Thymus (tissue), 11 donors: ENCODE measurements at regions not wholly inside any gene's neighbourhood (a gene's known extent, or its start where the extent isn't known, plus 50 kb on each side); places are given as distances from the start of the nearest gene placed in this dataset.

Source experiments
- DNase-seq, 9 donors: peaks; one replicate each; pipeline ENCODE4 v3.0.0-alpha.2; 2013; ENCODE audit warnings: low spot score in 9 of 9, low read depth in 6 of 9, missing footprints in 1 of 9
- H3K27ac ChIP-seq, 2 donors: one replicate each; pipeline ENCODE4 v1.5.1; 2013; ENCODE audit warnings: control low read depth in 1 of 2, low read depth in 1 of 2, low read length in 1 of 2, mild to moderate bottlenecking in 1 of 2, moderate library complexity in 1 of 2
- H3K27me3 ChIP-seq, 2 donors: one replicate each; pipeline ENCODE4 v1.5.1; 2013; ENCODE audit warnings: low read length in 1 of 2; ENCODE audit not compliant: control insufficient read depth in 2 of 2, insufficient read depth in 1 of 2
- H3K36me3 ChIP-seq, 2 donors: one replicate each; pipeline ENCODE4 v1.5.1; 2013; ENCODE audit warnings: low read length in 1 of 2, mild to moderate bottlenecking in 1 of 2, moderate library complexity in 1 of 2; ENCODE audit not compliant: control insufficient read depth in 2 of 2, insufficient read depth in 2 of 2
- H3K4me1 ChIP-seq, 2 donors: one replicate each; pipeline ENCODE4 v1.5.1; 2013; ENCODE audit warnings: low read length in 2 of 2; ENCODE audit not compliant: control insufficient read depth in 2 of 2, insufficient read depth in 2 of 2
- H3K4me3 ChIP-seq, 2 donors: one replicate each; pipeline ENCODE4 v1.5.1; 2013; ENCODE audit warnings: low read length in 2 of 2, control low read depth in 1 of 2, mild to moderate bottlenecking in 1 of 2
- H3K9me3 ChIP-seq, 2 donors: one replicate each; pipeline ENCODE4 v1.5.1; 2013; ENCODE audit warnings: low read length in 1 of 2, mild to moderate bottlenecking in 1 of 2; ENCODE audit not compliant: control insufficient read depth in 2 of 2, insufficient read depth in 1 of 2
- WGBS: extraction: QIAGEN DNeasy Blood & Tissue Kit; methylation state at CpG from one replicate; pipeline ENCODE4 v1.1.7; 2013; 5-methylcytosine and 5-hydroxymethylcytosine counted together
- donor health status: healthy.

DNA sequence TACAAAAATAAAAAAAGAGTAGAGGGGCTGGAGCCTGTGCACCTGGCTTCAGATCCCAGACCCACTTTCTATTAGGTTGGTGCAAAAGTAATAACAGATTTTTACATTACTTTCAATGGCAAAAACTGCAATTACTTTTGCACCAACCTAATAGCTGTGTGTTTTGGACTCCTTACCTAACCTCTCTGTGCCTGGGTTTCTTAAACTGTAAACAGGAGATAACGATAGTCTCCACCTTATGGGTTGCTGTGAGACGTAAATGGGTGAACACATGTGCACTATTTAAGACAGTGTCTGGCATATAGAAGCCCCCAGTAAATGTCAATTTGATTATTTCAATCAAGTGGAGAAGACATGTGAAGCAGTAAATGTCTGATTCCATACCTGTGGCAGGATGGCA lies 89.7 kb downstream of the TFAP2C start:
- no peaks in the 10 kb centered on the region for H3K9me3 ChIP-seq
- no peak overlapping the region for H3K4me3 ChIP-seq
- no peak overlapping the region for H3K27ac ChIP-seq
- no peak for DNase-seq
- WGBS, result 95% methylated on average over 2 of the region's 2 CpGs
- no peaks in the 10 kb centered on the region for H3K36me3 ChIP-seq
- H3K4me1 ChIP-seq, result no peaks in the 10 kb centered on the region
- H3K27me3 ChIP-seq, result no peaks in the 10 kb centered on the region

DNA sequence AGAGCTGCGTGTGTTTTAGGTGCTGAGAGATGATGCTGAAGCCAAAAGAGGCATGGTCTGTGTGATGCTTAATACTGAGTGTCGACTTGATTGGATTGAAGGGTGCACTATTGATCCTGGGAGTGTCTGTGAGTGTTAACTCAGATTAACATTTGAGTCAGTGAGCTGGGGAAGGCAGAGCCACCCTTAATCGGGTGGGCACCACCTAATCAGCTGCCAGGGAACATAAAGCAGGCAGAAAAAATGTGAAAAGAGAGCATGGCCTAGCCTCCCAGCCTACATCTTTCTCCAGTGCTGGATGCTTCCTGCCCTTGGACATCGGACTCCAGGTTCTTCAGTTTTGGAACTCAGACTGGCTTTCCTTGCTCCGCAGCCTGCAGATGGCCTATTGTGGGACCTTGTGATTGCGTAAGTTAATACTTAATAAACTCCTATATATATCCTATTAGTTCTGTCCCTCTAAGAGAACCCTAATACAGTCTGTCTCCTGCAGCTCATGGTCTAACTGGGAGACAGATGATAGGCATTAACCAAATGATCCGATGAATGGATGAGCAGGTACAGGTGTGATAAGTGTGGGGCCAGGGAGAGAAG lies 91.6 kb downstream of the TFAP2C start:
- WGBS, result 95% methylated on average over 7 of the region's 7 CpGs
- no peak for DNase-seq
- Histone ChIP-seq H3K9me3 (no peaks in the 10 kb centered on the region), H3K4me3 (no peak overlapping the region), H3K36me3 (no peaks in the 10 kb centered on the region), H3K4me1 (no peaks in the 10 kb centered on the region), H3K27me3 (no peaks in the 10 kb centered on the region), H3K27ac (no peak overlapping the region)

DNA sequence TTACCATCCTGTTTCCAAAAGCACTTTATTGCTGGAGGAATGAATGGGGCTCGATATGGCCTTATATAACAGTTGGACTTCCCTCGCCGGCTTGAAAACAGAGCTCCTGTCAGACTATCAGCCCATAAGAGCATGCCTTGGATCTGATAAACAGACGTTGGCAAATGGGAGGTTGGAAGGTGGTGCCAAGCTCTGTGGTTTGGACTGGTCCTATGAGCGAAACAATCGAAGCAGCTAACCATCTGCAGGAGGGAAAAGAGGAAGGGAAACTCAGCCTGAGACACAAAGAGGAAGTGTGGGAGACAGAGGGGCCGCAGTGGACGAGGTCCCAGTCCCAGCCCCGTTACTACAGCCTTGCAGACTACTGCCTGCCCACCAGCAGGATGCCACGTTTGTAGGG lies 92.9 kb downstream of the TFAP2C start:
- DNase-seq, result no peak
- H3K9me3 ChIP-seq, result no peaks in the 10 kb centered on the region
- H3K4me3 ChIP-seq, result no peak overlapping the region
- H3K27ac ChIP-seq, result no peak overlapping the region
- no peaks in the 10 kb centered on the region for H3K4me1 ChIP-seq
- 5% methylated on average over 10 of the region's 10 CpGs for WGBS
- H3K36me3 ChIP-seq, result no peaks in the 10 kb centered on the region
- no peaks in the 10 kb centered on the region for H3K27me3 ChIP-seq

DNA sequence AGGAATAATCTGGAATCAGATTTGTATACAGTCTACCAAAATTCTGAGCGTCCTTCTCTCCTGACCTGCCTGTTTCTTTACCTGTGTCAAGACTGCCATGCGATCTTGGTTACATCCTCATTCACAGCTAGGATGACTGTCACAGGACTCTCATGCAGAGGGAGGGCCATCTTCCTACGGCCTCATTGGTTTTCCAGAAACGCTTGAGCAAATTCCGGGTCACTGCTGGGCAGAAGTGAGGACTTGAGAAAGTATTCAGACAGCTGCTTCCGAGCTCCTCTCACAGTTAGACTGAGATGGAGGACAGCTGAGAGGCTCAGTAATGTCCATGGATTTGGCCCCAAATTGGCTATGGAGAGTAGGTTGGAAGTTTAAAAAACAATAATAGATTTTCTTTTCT lies 94.2 kb downstream of the TFAP2C start:
- WGBS, result 96% methylated on average over 6 of the region's 6 CpGs
- no peak for DNase-seq
- Histone ChIP-seq H3K27ac (no peak overlapping the region), H3K4me1 (no peaks in the 10 kb centered on the region), H3K4me3 (no peak overlapping the region), H3K9me3 (no peaks in the 10 kb centered on the region), H3K27me3 (no peaks in the 10 kb centered on the region), H3K36me3 (no peaks in the 10 kb centered on the region)

DNA sequence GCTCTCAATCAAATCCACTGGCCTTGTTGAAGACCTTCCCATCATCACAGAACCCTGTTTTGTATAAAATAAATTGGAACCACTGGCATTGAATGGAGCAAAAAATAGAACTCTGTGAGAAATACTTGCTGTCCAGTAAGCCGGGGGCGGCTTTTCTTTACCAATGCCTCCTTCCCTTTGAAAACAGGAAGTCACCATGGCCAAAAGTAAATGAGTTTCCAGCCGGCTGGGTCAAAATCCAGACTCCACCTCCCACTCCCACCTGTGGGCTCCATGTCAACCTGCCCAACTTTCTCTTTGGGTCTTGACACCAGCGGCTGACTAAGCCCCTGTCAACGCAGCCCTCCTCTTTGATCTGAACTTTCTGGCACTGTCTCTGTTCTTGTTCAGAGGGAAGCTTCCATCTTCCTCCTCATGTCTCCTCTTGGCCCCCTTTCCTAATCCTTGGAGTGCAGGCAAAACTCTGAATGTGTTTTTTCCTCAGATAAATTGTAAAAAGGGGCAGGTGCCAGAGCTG lies 95.2 kb downstream of the TFAP2C start:
- 58% methylated on average over 5 of the region's 5 CpGs for WGBS
- DNase-seq, result no peak
- H3K27me3 ChIP-seq, result no peaks in the 10 kb centered on the region
- no peaks in the 10 kb centered on the region for H3K4me1 ChIP-seq
- no peak overlapping the region for H3K4me3 ChIP-seq
- H3K27ac ChIP-seq, result no peak overlapping the region
- H3K36me3 ChIP-seq, result no peaks in the 10 kb centered on the region
- no peaks in the 10 kb centered on the region for H3K9me3 ChIP-seq

DNA sequence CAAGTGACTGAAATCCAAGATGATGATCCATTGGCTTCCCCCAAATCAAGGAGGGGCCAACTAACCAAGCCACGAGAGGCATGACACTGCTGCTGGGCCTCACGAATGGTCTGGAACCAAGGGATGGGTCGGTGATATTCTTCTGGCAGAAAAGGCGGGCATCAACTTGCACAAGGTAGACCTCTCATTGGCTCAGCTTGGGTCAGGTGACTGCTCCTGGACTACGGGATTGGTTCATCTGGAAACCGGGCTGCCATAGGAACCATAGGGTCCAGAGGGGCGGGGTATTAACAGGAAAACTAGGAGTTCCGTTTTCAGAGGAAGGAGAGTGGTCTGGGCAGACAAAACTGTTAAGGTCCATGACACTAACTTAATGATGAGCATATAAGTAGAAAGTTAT lies 100.9 kb downstream of the TFAP2C start:
- 93% methylated on average over 8 of the region's 8 CpGs for WGBS
- Histone ChIP-seq H3K4me3 (no peak overlapping the region), H3K27me3 (peaks cover 9 to 12% of the 10 kb centered on the region in 2 donors), H3K9me3 (no peaks in the 10 kb centered on the region), H3K4me1 (no peaks in the 10 kb centered on the region), H3K36me3 (no peaks in the 10 kb centered on the region), H3K27ac (no peak overlapping the region)
- no peak for DNase-seq

DNA sequence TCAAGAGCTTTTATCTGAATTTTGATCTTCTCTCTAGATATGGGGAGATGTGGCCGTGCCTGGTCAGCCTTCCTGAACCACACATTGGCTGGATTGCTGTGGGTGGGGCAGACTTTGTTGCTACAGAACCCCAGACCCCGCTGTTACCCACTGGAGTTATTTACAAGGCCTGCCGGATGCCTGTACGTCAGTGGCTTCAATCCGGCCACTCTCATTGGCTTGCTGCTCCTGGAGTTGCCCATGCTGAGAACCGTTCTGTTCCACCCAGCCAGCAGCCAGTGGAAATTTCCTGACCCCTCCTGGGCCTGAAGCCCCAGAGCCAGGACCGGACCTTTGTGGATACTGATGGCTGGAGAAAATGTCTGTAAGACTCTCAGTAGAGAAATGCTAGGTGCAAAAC lies 101.9 kb downstream of the TFAP2C start:
- Histone ChIP-seq H3K4me3 (no peak overlapping the region), H3K4me1 (no peaks in the 10 kb centered on the region), H3K9me3 (no peaks in the 10 kb centered on the region), H3K27me3 (peaks cover 15 to 22% of the 10 kb centered on the region in 2 donors), H3K36me3 (no peaks in the 10 kb centered on the region), H3K27ac (no peak overlapping the region)
- no peak for DNase-seq
- WGBS, result 62% methylated on average over 7 of the region's 7 CpGs

DNA sequence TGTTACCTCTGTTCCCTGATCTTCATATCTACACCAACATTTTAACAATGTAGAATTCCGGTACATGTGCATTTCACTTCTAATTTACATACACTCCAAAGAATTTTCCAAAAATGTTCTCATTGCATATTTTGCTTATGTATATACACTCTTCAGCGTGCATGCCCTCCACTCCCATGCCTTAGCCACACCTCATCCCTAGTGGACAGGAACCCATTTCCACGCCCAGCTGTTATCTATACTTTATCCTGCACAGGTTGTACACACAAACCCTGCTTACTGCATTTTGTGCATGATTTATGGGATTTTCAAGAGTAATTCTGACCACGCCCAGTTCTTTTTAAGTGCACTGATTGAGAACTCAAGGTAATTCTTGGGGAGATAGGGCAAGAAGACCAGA lies 102.4 kb downstream of the TFAP2C start:
- Histone ChIP-seq H3K27me3 (peaks cover 19 to 27% of the 10 kb centered on the region in 2 donors), H3K9me3 (no peaks in the 10 kb centered on the region), H3K27ac (no peak overlapping the region), H3K4me1 (no peaks in the 10 kb centered on the region), H3K4me3 (no peak overlapping the region), H3K36me3 (no peaks in the 10 kb centered on the region)
- WGBS, result 90% methylated on average over 4 of the region's 4 CpGs
- no peak for DNase-seq

DNA sequence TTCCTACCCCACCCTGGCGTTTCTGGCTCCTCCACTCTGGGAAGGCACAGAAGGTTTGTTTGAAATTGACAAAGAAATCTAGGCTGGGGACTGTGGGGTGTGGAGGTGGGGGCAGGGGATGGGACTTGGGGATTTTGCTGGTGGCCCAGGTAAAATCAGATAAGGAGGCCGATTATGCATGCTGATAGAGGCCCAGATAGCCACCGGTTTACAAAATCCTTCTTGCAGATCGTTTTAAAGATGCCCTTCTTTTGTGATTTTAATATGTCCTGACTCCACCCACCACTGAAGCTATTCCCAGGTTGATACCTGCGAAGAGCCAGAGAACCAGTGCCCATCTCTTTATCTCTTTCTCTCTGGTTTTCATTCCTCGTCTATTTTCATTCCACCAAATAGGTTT lies 104.9 kb downstream of the TFAP2C start:
- no peak overlapping the region for H3K4me3 ChIP-seq
- DNase-seq, result no peak
- peaks cover 23 to 44% of the 10 kb centered on the region in 2 donors for H3K27me3 ChIP-seq
- no peaks in the 10 kb centered on the region for H3K36me3 ChIP-seq
- H3K9me3 ChIP-seq, result no peaks in the 10 kb centered on the region
- no peak overlapping the region for H3K27ac ChIP-seq
- no peaks in the 10 kb centered on the region for H3K4me1 ChIP-seq
- 28% methylated on average over 6 of the region's 6 CpGs for WGBS
